ENCODE measurements at regions not wholly inside any gene's neighbourhood (a gene's known extent, or its start where the extent isn't known, plus 50 kb on each side); places are given as distances from the start of the nearest gene placed in this dataset.

GRCh38 chr17:70317421-70317820 lies 148.1 kb downstream of the KCNJ2 start:
- TF ChIP-seq HDAC2 (IDR thresholded peaks at IDR 0.05) (no peak), REST (IDR thresholded peaks at IDR 0.05) (no peak)
